HCT116 (cell line): ENCODE measurements at regions not wholly inside any gene's neighbourhood (a gene's known extent, or its start where the extent isn't known, plus 50 kb on each side); places are given as distances from the start of the nearest gene placed in this dataset.

ENCODE experiments used
- ATAC-seq: fragments of 200-7000 bp; cut with Tn5 transposase; 2 replicates; pipeline ENCODE4 v1.9.1; 2020; ENCODE audit warnings: mild to moderate bottlenecking, moderate library complexity
- BruUV-seq: library from RNA; stranded (reverse); fragments of 400-500 nt; replicated peaks from 2 replicates; lab custom pipeline; 2021; lab: Mats Ljungman, UMichigan
- CTCF ChIA-PET: fragments of 300-600 bp; sonication (Branson Sonifier 250); formaldehyde crosslinking; loops from one replicate; lab custom pipeline; 2021; ENCODE audit warnings: antibody characterized with exemption; lab: Charles Lee
- POLR2A ChIA-PET: fragments of 300-600, 350-600 bp; sonication (Branson Sonifier 250); formaldehyde crosslinking; loops from one replicate; lab custom pipeline; 2021; ENCODE audit warnings: antibody characterized with exemption; lab: Charles Lee
- RAD21 ChIA-PET, 2 experiments: fragments of 300-600 bp; sonication (Branson Sonifier 250); formaldehyde crosslinking; loops; one replicate each; lab custom pipeline; 2023; ENCODE audit warnings: low total read pairs in 2 of 2; ENCODE audit not compliant: uncharacterized antibody in 2 of 2, unreplicated experiment in 2 of 2, low non-redundant PET in 1 of 2; lab: Charles Lee
- DNase-seq: peaks from one replicate; pipeline ENCODE4 v3.0.0-alpha.2; 2010; ENCODE audit warnings: low read depth, low spot score
- H2AFZ ChIP-seq: fragments of 200-600 bp; shearing (Covaris generic), sonication (generic); 2 replicates; pipeline ENCODE4 v1.6.1; 2017; ENCODE audit warnings: low read depth, mixed run types, mixed read lengths, antibody characterized with exemption, low read length; ENCODE audit not compliant: poor library complexity, severe bottlenecking
- H3K27ac ChIP-seq: 2 replicates; pipeline ENCODE4 v1.5.1; 2012; ENCODE audit warnings: low read depth, low read length
- H3K27me3 ChIP-seq: fragments of 200-600 bp; sonication (generic); 2 replicates; pipeline ENCODE4 v1.6.1; 2016; ENCODE audit warnings: mixed run types, low read length, mixed read lengths; ENCODE audit not compliant: insufficient read depth
- H3K36me3 ChIP-seq, 2 experiments: fragments of 200-500 bp in 1 of 2; fragments of 200-600 bp in 1 of 2; sonication (Bioruptor generic) in 1 of 2; sonication (generic) in 1 of 2; 2 replicates each; pipeline versions ENCODE4 v1.5.1 to v1.6.1; 2014 to 2016; ENCODE audit warnings: low read length in 2 of 2, inconsistent platforms in 1 of 2, mixed read lengths in 1 of 2, mixed run types in 1 of 2; ENCODE audit not compliant: insufficient read depth in 2 of 2, control insufficient read depth in 1 of 2
- H3K4me1 ChIP-seq, 2 experiments: fragments of 200-600 bp in 1 of 2; sonication (generic) in 1 of 2; 2 replicates each; pipeline versions ENCODE4 v1.5.1 to v1.6.1; 2012 to 2017; ENCODE audit warnings: low read length in 2 of 2, inconsistent platforms in 1 of 2, mild to moderate bottlenecking in 1 of 2, mixed read lengths in 1 of 2, mixed run types in 1 of 2, moderate library complexity in 1 of 2; ENCODE audit not compliant: insufficient read depth in 2 of 2, control insufficient read depth in 1 of 2
- H3K4me2 ChIP-seq: fragments of 200-600 bp; sonication (generic); 2 replicates; pipeline ENCODE4 v1.6.1; 2017; ENCODE audit warnings: mixed run types, low read length, mixed read lengths
- H3K4me3 ChIP-seq, 2 experiments: fragments of 200-600 bp in 1 of 2; sonication (generic) in 1 of 2; replicated peaks in 1 of 2; 2 replicates each; pipeline ENCODE4 v1.5.1; 2011 to 2016; ENCODE audit warnings: low read length in 2 of 2, control low read depth in 1 of 2, low read depth in 1 of 2, mild to moderate bottlenecking in 1 of 2, mixed read lengths in 1 of 2, mixed run types in 1 of 2
- H3K79me2 ChIP-seq: fragments of 200-600 bp; sonication (generic); 2 replicates; pipeline ENCODE4 v1.6.1; 2017; ENCODE audit warnings: mild to moderate bottlenecking, mixed run types, low read length, moderate library complexity, mixed read lengths; ENCODE audit not compliant: insufficient read depth
- H3K9ac ChIP-seq: fragments of 200-600 bp; sonication (generic); 2 replicates; pipeline ENCODE4 v1.6.1; 2016; ENCODE audit warnings: low read length, mixed read lengths
- H3K9me2 ChIP-seq: fragments of 200-600 bp; sonication (generic), shearing (Covaris generic); 2 replicates; pipeline ENCODE4 v1.6.1; 2017; ENCODE audit warnings: mixed run types, mild to moderate bottlenecking, moderate library complexity; ENCODE audit not compliant: insufficient read depth
- H3K9me3 ChIP-seq, 2 experiments: fragments of 200-500 bp in 1 of 2; fragments of 200-600 bp in 1 of 2; sonication (Bioruptor generic) in 1 of 2; sonication (generic) in 1 of 2; 2 replicates each; pipeline ENCODE4 v1.6.1; 2014 to 2017; ENCODE audit warnings: low read length in 2 of 2, mixed read lengths in 2 of 2, inconsistent platforms in 1 of 2, low read depth in 1 of 2, mild to moderate bottlenecking in 1 of 2, mixed run types in 1 of 2, moderate library complexity in 1 of 2; ENCODE audit not compliant: control insufficient read depth in 1 of 2, insufficient read depth in 1 of 2
- H4K20me1 ChIP-seq: fragments of 200-600 bp; sonication (generic), shearing (Covaris generic); 2 replicates; pipeline ENCODE4 v1.6.1; 2017; ENCODE audit warnings: mixed run types, mild to moderate bottlenecking, moderate library complexity; ENCODE audit not compliant: insufficient read depth
- ATF3 ChIP-seq: IDR thresholded peaks from 2 replicates; pipeline ENCODE4 v1.6.1; 2012
- CEBPB ChIP-seq: IDR thresholded peaks from 2 replicates; pipeline ENCODE4 v1.6.1; 2012; ENCODE audit warnings: low read depth
- CTCF ChIP-seq, 3 experiments: fragments of 200-600 bp in 1 of 3; sonication (generic) in 1 of 3; IDR thresholded peaks in 2 of 3; conservative IDR thresholded peaks in 1 of 3; 2 replicates each; pipeline ENCODE4 v1.5.1; 2012 to 2017; ENCODE audit warnings: low read depth in 2 of 3, low read length in 2 of 3, antibody characterized with exemption in 1 of 3, borderline replicate concordance in 1 of 3, control low read depth in 1 of 3, mild to moderate bottlenecking in 1 of 3, mixed read lengths in 1 of 3, mixed run types in 1 of 3, moderate library complexity in 1 of 3; ENCODE audit not compliant: insufficient read depth in 1 of 3
- EGR1 ChIP-seq: IDR thresholded peaks from 2 replicates; pipeline ENCODE4 v1.6.1; 2012; ENCODE audit warnings: low read depth
- ELF1 ChIP-seq: IDR thresholded peaks from 2 replicates; pipeline ENCODE4 v1.6.1; 2012; ENCODE audit warnings: low read depth, borderline replicate concordance
- EZH2 ChIP-seq: fragments of 200-600 bp; sonication (generic); IDR thresholded peaks from 2 replicates; pipeline ENCODE4 v1.6.1; 2017; ENCODE audit warnings: antibody characterized with exemption, mixed run types
- EZH2phosphoT487 ChIP-seq: fragments of 200-600 bp; IDR thresholded peaks from 2 replicates; pipeline ENCODE4 v1.6.1; 2018; ENCODE audit warnings: antibody characterized with exemption, borderline replicate concordance
- FOSL1 ChIP-seq: IDR thresholded peaks from 2 replicates; pipeline ENCODE4 v1.6.1; 2012; ENCODE audit warnings: low read depth
- JUND ChIP-seq: IDR thresholded peaks from 2 replicates; pipeline ENCODE4 v1.6.1; 2012
- POLR2A ChIP-seq: IDR thresholded peaks from 2 replicates; pipeline ENCODE4 v1.7.0; 2011; ENCODE audit warnings: borderline replicate concordance; ENCODE audit not compliant: insufficient read depth, insufficient read length; ENCODE audit errors: extremely low read depth
- POLR2AphosphoS5 ChIP-seq: IDR thresholded peaks from 2 replicates; pipeline ENCODE4 v1.6.1; 2011; ENCODE audit warnings: mild to moderate bottlenecking, low read depth, low read length, moderate library complexity
- RAD21 ChIP-seq: IDR thresholded peaks from 2 replicates; pipeline ENCODE4 v1.6.1; 2012; ENCODE audit warnings: low read depth, mild to moderate bottlenecking
- REST ChIP-seq: IDR thresholded peaks from 2 replicates; pipeline ENCODE4 v1.6.1; 2012; ENCODE audit warnings: low read depth
- SIN3A ChIP-seq: IDR thresholded peaks from 2 replicates; pipeline ENCODE4 v1.6.1; 2012; ENCODE audit warnings: low read depth
- SP1 ChIP-seq: IDR thresholded peaks from 2 replicates; pipeline ENCODE4 v1.6.1; 2012; ENCODE audit warnings: low read depth
- SRF ChIP-seq: IDR thresholded peaks from 2 replicates; pipeline ENCODE4 v1.6.1; 2012; ENCODE audit warnings: low read depth
- TCF7L2 ChIP-seq: IDR thresholded peaks from 2 replicates; pipeline ENCODE4 v1.7.0; 2011; ENCODE audit warnings: borderline replicate concordance, inconsistent platforms; ENCODE audit not compliant: insufficient read depth, insufficient read length; ENCODE audit errors: extremely low read depth
- ZBTB33 ChIP-seq: IDR thresholded peaks from 2 replicates; pipeline ENCODE4 v1.6.1; 2011; ENCODE audit warnings: mild to moderate bottlenecking, low read length, moderate library complexity; ENCODE audit not compliant: insufficient replicate concordance; ENCODE audit errors: extremely low read depth
- ZFX ChIP-seq: fragments of 450-650 bp; IDR thresholded peaks from 2 replicates; pipeline ENCODE4 v1.6.1; 2017
- intact Hi-C: fragments of 100-400 bp; cut with micrococcal nuclease; formaldehyde crosslinking; loops from 2 replicates; pipeline ENCODE4 v1.10.0; 2022

- Histone ChIP-seq H3K36me3 (no peaks in the 10 kb centered on the region), H3K4me2 (no peak overlapping the region), H3K27ac (no peak overlapping the region), H3K4me1 (no peaks in the 10 kb centered on the region), H2AFZ (no peak overlapping the region), H3K9ac (no peak overlapping the region), H3K9me2 (no peaks in the 10 kb centered on the region), H3K27me3 (no peaks in the 10 kb centered on the region), H3K9me3 (no peaks in the 10 kb centered on the region), H4K20me1 (no peaks in the 10 kb centered on the region)
- CTCF ChIA-PET = no interaction called here
- DNase-seq = no peak
- BruUV-seq = no TSS peak
- RAD21 ChIA-PET = no interaction called here
- POLR2A ChIA-PET = no interaction called here
- TF ChIP-seq RAD21 (no peak), EGR1 (no peak), CEBPB (no peak), SIN3A (no peak), POLR2A (no peak), ZFX (no peak), EZH2phosphoT487 (no peak), POLR2AphosphoS5 (no peak), ZBTB33 (no peak), ELF1 (no peak), JUND (no peak), SRF (no peak), CTCF (IDR thresholded peaks at IDR 0.05 in 2 of 3, conservative IDR thresholded peaks at IDR 0.05 in 1 of 3; ENCODE audit: borderline replicate concordance in 1 of 3, insufficient read depth in 1 of 3, low read depth in 2 of 3, low read length in 2 of 3) (no peak), FOSL1 (no peak), EZH2 (no peak), REST (no peak), SP1 (no peak), ATF3 (no peak), TCF7L2 (no peak)
- TF ChIP-seq, all 23 proteins: peak for 0
- intact Hi-C loops = no loop called here
- no peak overlapping the region for H3K4me3 ChIP-seq
- no peaks in the 10 kb centered on the region for H3K79me2 ChIP-seq
- no peak for ATAC-seq
Observed at GRCh38 chr6:144460327-144461095, 175.4 kb downstream of the UTRN start.
